WTC11 (cell line): ENCODE measurements at regions not wholly inside any gene's neighbourhood (a gene's known extent, or its start where the extent isn't known, plus 50 kb on each side); places are given as distances from the start of the nearest gene placed in this dataset.
A peak's percentile ranks its signal among the peaks of the same experiment; 100 is the strongest.
"Not testable (repeated sequence)": the region's sequence is repeated elsewhere in the genome, so short reads cannot be mapped to it uniquely, and the experiment has no call there.

Source experiments
- ATAC-seq: fragments of 200-7000 bp; cut with Tn5 transposase; 2 replicates; pipeline ENCODE4 v1.10.0; 2021; ENCODE audit warnings: mild to moderate bottlenecking, moderate library complexity
- CTCF ChIA-PET: fragments of 300-600 bp; sonication (Branson Sonifier 250); formaldehyde crosslinking; loops from one replicate; lab custom pipeline; 2021; ENCODE audit warnings: antibody characterized with exemption; lab: Charles Lee
- POLR2A ChIA-PET: fragments of 350-600 bp; sonication (Branson Sonifier 250); formaldehyde crosslinking; loops from one replicate; lab custom pipeline; 2021; ENCODE audit warnings: antibody characterized with exemption; lab: Charles Lee
- DNase-seq: peaks from one replicate; pipeline ENCODE4 v3.0.0; 2021; ENCODE audit warnings: low spot score
- H3K27ac Mint-ChIP-seq: 2 replicates; pipeline ENCODE4 v1.8.0; 2021; ENCODE audit warnings: mixed read lengths
- H3K27me3 Mint-ChIP-seq: 2 replicates; pipeline ENCODE4 v1.8.0; 2021; ENCODE audit warnings: low read depth, mild to moderate bottlenecking, moderate library complexity, mixed read lengths
- H3K36me3 Mint-ChIP-seq: 2 replicates; pipeline ENCODE4 v1.8.0; 2021; ENCODE audit warnings: mixed read lengths
- H3K4me1 Mint-ChIP-seq: 2 replicates; pipeline ENCODE4 v1.8.0; 2022; ENCODE audit warnings: mixed read lengths
- H3K4me3 Mint-ChIP-seq: 2 replicates; pipeline ENCODE4 v1.8.0; 2021; ENCODE audit warnings: mild to moderate bottlenecking, moderate library complexity, mixed read lengths
- H3K9me3 Mint-ChIP-seq: 2 replicates; pipeline ENCODE4 v1.8.0; 2021; ENCODE audit warnings: mixed read lengths
- CDX4 ChIP-seq: fragments of 250-450 bp; sonication (Bioruptor Pico); IDR thresholded peaks from 2 replicates; pipeline ENCODE4 v1.9.0; 2021; ENCODE audit warnings: moderate library complexity, mild to moderate bottlenecking, inconsistent platforms, borderline replicate concordance
- ERG ChIP-seq: fragments of 250-450 bp; sonication (Bioruptor Pico); IDR thresholded peaks from 2 replicates; pipeline ENCODE4 v1.8.0; 2021; ENCODE audit warnings: mild to moderate bottlenecking
- ESRRA ChIP-seq: sonication (generic); formaldehyde crosslinking; IDR thresholded peaks from 2 replicates; pipeline ENCODE4 v1.8.1; 2022; ENCODE audit warnings: mild to moderate bottlenecking, missing genetic modification reagents, borderline replicate concordance
- FOXK1 ChIP-seq: sonication (generic); formaldehyde crosslinking; IDR thresholded peaks from 2 replicates; pipeline ENCODE4 v1.8.0; 2022; ENCODE audit warnings: mild to moderate bottlenecking, moderate library complexity, missing genetic modification reagents
- GABPB1 ChIP-seq: sonication (generic); formaldehyde crosslinking; IDR thresholded peaks from 2 replicates; pipeline ENCODE4 v1.8.1; 2023; ENCODE audit warnings: mild to moderate bottlenecking, missing genetic modification reagents
- JUN ChIP-seq: sonication (generic); formaldehyde crosslinking; IDR thresholded peaks from 2 replicates; pipeline ENCODE4 v1.8.0; 2023; ENCODE audit warnings: mild to moderate bottlenecking, missing genetic modification reagents
- TCF7 ChIP-seq: sonication (generic); formaldehyde crosslinking; IDR thresholded peaks from 2 replicates; pipeline ENCODE4 v1.8.0; 2022; ENCODE audit warnings: mild to moderate bottlenecking, low read depth, missing genetic modification reagents, moderate library complexity
- USF2 ChIP-seq: sonication (generic); formaldehyde crosslinking; IDR thresholded peaks from 2 replicates; pipeline ENCODE4 v1.8.1; 2023; ENCODE audit warnings: mild to moderate bottlenecking, missing genetic modification reagents, moderate library complexity
- ZMAT4 ChIP-seq: fragments of 250-450 bp; sonication (Bioruptor Pico); IDR thresholded peaks from 2 replicates; pipeline ENCODE4 v1.9.0; 2021; ENCODE audit warnings: mild to moderate bottlenecking
- ZNF263 ChIP-seq: sonication (generic); formaldehyde crosslinking; IDR thresholded peaks from 2 replicates; pipeline ENCODE4 v1.8.1; 2022; ENCODE audit warnings: low read depth, mild to moderate bottlenecking, moderate library complexity, missing genetic modification reagents
- ZNF396 ChIP-seq: fragments of 250-450 bp; sonication (Bioruptor Pico); IDR thresholded peaks from 2 replicates; pipeline ENCODE4 v1.8.0; 2021; ENCODE audit warnings: mild to moderate bottlenecking, moderate library complexity, borderline replicate concordance
- ZNF425 ChIP-seq: fragments of 250-450 bp; sonication (Bioruptor Pico); conservative IDR thresholded peaks from 2 replicates; pipeline ENCODE4 v1.9.0; 2021; ENCODE audit warnings: mild to moderate bottlenecking
- ZNF512 ChIP-seq: sonication (generic); formaldehyde crosslinking; IDR thresholded peaks from 2 replicates; pipeline ENCODE4 v1.8.1; 2022; ENCODE audit warnings: missing genetic modification reagents, borderline replicate concordance
- ZNF532 ChIP-seq: fragments of 250-450 bp; sonication (Bioruptor Pico); IDR thresholded peaks from 2 replicates; pipeline ENCODE4 v1.9.0; 2021; ENCODE audit warnings: mild to moderate bottlenecking, borderline replicate concordance

- no peak for TF ChIP-seq ZNF425
- TF ChIP-seq, all 79 proteins: peak for 0
These were observed 658.5 kb downstream of the SLCO4C1 start (continued) for GRCh38 chr5:101637599-101637998.

- CTCF ChIA-PET, POLR2A ChIA-PET, DNase-seq, H3K27me3 Mint-ChIP-seq, ATAC-seq: not testable (repeated sequence)
- peaks cover 15% of the 10 kb centered on the region for H3K36me3 Mint-ChIP-seq
- peak overlapping the region; percentile 26; the same call in 1 of the 2 replicates for H3K4me3 Mint-ChIP-seq
- H3K27ac Mint-ChIP-seq: peak overlapping the region; percentile 76
- H3K9me3 Mint-ChIP-seq: peaks cover 20% of the 10 kb centered on the region
- peaks cover 52% of the 10 kb centered on the region for H3K4me1 Mint-ChIP-seq
These were observed 668.3 kb downstream of the SLCO4C1 start for GRCh38 chr5:101627770-101628169.

- TF ChIP-seq TCF7 (no peak), ZMAT4 (0 out of 2 replicates have a peak, but pooled peaks have one; percentile 50)
- CTCF ChIA-PET: interaction anchor here (0.8 kb wide), 1 partner anchor 52 kb away, joined by 3 read pairs; no protein-coding TSS in a partner anchor
- peaks cover 8% of the 10 kb centered on the region for H3K9me3 Mint-ChIP-seq
- POLR2A ChIA-PET: no interaction called here
- no peak for DNase-seq
- H3K27ac Mint-ChIP-seq: peak overlapping the region; percentile 77
- H3K27me3 Mint-ChIP-seq: no peaks in the 10 kb centered on the region; the same call in 1 of the 2 replicates
- H3K36me3 Mint-ChIP-seq: peaks cover 3% of the 10 kb centered on the region
- H3K4me1 Mint-ChIP-seq: peaks cover 52% of the 10 kb centered on the region
- peak overlapping the region; percentile 47 for H3K4me3 Mint-ChIP-seq
- peak; percentile 61 for ATAC-seq
These were observed 669.5 kb downstream of the SLCO4C1 start for GRCh38 chr5:101626572-101626971.

- DNase-seq: no peak
- H3K27ac Mint-ChIP-seq: no peak overlapping the region
- TF ChIP-seq ZNF263: no peak
- TF ChIP-seq GABPB1 (CRISPR knock-in tag): no peak
- no peak for TF ChIP-seq ERG
- no peak for TF ChIP-seq USF2 (CRISPR knock-in tag)
- TF ChIP-seq ZNF396 (CRISPR knock-in tag): no peak
- POLR2A ChIA-PET: no interaction called here
- ATAC-seq: no peak
- CTCF ChIA-PET: interaction anchor here (1.2 kb wide), 1 partner anchor 67 kb away, joined by 3 read pairs; no protein-coding TSS in a partner anchor
- no peaks in the 10 kb centered on the region for H3K36me3 Mint-ChIP-seq
- peaks cover 8% of the 10 kb centered on the region for H3K9me3 Mint-ChIP-seq
- no peak overlapping the region for H3K4me3 Mint-ChIP-seq
- H3K4me1 Mint-ChIP-seq: no peaks in the 10 kb centered on the region
- no peaks in the 10 kb centered on the region for H3K27me3 Mint-ChIP-seq
These were observed 685.0 kb downstream of the SLCO4C1 start for GRCh38 chr5:101611039-101611438.

- H3K9me3 Mint-ChIP-seq: peaks cover 5% of the 10 kb centered on the region; the same call in 1 of the 2 replicates
- H3K36me3 Mint-ChIP-seq: no peaks in the 10 kb centered on the region
- H3K4me3 Mint-ChIP-seq: no peak overlapping the region
- H3K4me1 Mint-ChIP-seq: no peaks in the 10 kb centered on the region
- no peaks in the 10 kb centered on the region for H3K27me3 Mint-ChIP-seq
- CTCF ChIA-PET: interaction anchor here (1.5 kb wide), 1 partner anchor 70 kb away, joined by 5 read pairs; no protein-coding TSS in a partner anchor
- ATAC-seq (no peak), DNase-seq (no peak)
- TF ChIP-seq ZNF512: no peak
- TF ChIP-seq ZNF532: no peak
- no peak for TF ChIP-seq JUN (CRISPR knock-in tag)
- no peak for TF ChIP-seq CDX4 (CRISPR knock-in tag)
- TF ChIP-seq FOXK1 (CRISPR knock-in tag): no peak
- TF ChIP-seq ESRRA (CRISPR knock-in tag): no peak
- no peak for TF ChIP-seq GABPB1 (CRISPR knock-in tag)
- POLR2A ChIA-PET: no interaction called here
- no peak overlapping the region for H3K27ac Mint-ChIP-seq
These were observed 687.8 kb downstream of the SLCO4C1 start for GRCh38 chr5:101608322-101608721.
